ENCODE measurements at regions not wholly inside any gene's neighbourhood (a gene's known extent, or its start where the extent isn't known, plus 50 kb on each side); places are given as distances from the start of the nearest gene placed in this dataset.
"Not testable (repeated sequence)": the region's sequence is repeated elsewhere in the genome, so short reads cannot be mapped to it uniquely, and the experiment has no call there.

DNA sequence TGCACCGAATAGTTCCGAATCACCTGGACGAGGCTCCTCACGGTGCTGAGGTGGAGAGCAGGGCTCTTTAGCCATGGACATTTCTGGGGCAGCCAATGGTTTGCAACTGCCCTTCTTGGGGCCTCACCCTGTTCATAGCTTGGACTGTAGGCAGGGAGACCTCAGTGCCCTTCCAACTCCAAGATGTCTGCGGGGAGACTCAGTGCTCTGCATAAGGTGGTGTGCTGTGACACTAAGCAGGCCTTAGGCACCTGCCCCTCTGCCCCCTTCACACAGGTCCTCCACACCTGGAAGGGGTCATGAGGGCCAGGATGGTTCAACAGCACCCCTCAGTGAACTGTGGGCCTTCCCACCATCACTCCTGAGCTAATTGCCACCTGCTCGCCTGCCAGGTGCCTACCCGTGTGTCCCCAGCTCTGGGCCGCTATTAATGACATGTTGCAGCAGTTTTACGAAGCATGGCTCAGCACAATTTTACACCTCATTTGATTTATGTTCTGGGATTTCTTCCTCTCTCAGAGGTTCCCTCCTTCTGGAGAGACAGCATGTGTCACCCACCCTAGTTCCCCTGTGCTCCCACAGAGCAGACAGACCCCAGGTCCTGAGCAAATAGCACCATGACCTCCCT lies 101.2 kb upstream of the SMAD3 start:
- DNase-seq (ENCODE audit: low spot score): no peak

DNA sequence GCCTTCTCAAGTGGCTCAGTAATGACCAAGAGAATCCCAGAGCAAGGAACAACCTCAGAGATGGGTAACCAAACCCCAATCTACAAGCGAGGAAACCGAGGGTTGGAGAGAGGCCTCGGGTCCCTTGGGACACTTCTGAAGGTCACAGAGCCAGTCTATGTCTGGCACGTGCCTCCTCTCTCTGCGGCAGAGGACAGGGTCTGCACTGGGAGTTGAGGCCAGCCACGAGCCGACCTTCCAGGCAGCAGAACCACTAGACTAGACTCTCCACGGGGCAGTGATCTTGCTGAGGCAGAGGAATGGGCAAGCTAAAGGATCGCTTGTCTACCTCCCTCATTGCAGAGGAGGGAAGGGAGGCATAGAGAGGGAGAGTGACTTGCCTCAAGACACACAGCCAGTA lies 100.6 kb upstream of the SMAD3 start:
- DNase-seq (ENCODE audit: low spot score): no peak

DNA sequence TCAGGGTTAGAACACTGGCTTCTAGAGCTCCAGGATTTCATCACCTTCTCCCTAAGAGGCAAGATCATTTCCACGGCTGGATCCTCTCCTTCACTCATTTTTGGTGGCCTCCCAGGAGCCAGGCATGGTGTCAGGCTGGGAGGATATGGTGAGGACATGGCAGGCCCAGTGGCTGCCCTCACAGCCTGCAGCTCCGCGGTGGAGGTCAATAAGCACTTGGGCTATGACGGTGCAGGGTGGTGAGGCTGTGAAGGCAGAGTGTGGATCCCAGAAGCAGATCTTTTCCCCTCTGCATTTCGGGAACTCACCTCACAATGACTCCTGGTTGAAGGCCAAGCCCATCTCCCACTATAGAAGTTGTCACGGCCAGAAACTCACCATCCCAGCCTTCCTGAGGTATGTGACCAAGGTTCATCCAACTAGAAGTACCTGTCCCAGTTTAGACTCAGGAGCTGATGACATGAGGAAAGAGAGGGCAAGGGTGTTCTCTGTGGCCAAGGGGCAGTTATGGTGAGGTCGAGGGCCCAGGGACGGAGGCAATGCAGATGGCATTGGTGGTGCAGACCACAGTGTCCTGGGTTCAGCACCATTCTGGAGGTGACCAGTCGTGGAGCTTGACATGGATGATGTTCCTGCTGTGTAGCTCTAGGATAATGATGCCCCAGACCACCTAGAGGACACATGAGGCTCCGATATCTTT lies 100.1 kb upstream of the SMAD3 start:
- DNase-seq (ENCODE audit: low spot score): no peak

DNA sequence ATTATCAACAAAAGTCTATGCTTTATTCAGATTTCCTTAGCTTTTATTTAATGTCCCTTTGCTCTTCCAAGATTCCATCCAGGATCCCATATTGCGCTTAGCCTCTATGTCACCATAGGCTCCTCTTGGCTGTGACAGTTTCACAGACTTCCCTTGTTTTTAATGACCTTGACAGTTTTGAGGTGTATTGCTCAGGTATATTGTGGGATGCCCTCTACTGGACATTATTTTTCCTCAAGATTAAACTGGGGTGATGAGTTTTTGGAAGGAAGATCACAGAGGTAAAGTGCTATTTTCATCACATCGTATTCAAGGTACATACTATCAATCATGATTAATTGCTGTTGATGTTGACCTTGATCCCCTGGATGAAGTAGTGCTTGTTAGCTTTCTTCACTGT lies 99.1 kb upstream of the SMAD3 start:
- no peak for DNase-seq (ENCODE audit: low spot score)

DNA sequence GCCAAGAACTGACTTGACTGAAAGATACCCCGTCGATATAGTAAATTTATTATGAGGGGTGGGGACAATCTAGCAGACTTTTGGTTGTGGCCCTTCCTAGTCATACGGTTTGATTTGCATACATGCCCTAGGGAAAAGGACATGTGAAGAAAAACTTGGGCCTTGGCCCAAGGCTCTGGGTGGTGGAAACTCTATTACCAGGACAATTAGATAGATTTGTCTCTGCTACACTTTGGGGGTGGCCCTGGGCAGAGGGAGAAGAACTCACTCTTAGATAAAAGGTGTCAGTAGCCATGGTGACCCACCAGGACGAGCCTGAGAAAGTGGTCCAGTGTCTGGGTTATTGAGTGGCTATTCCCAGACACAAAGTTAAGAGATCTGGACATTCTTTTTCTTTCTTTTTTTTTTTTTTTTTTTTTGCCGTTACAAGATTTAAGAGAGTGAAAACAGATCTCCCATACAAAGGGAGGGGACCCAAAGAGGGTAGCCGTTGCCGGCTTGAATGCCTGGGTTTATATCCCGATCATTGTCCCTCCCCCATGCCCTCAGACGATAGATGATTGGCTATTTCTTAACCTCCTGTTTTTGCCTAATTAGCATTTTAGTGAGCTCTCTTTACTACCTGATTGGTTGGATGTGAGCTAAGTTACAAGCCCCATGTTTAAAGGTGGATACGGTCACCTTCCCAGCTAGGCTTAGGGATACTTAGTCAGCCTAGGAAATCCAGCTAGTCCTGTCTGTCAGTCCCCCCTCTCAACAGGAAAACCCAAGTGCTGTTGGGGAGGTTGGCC lies 96.4 kb upstream of the SMAD3 start:
- DNase-seq (ENCODE audit: low spot score): no peak

DNA sequence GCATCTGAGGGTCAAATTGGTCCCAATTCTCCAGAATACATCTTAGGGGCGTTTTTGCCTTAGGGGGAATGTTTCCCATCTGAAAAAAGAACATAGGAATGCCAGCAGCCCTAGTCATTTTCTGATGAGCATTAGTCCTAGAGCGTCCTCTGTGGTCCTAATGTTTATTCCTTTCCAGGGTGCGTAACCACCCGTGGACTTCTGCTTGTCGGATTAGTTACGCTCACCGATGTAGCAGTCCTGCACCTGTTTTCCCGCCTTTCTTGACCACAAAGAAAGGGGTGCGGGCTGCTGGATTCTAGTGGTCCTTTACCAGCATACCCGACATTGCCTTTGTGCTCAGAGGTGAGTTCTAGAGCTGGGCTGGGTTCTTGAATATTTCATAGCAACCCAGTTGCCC lies 91.3 kb upstream of the SMAD3 start:
- DNase-seq (ENCODE audit: low spot score): not testable (repeated sequence)

DNA sequence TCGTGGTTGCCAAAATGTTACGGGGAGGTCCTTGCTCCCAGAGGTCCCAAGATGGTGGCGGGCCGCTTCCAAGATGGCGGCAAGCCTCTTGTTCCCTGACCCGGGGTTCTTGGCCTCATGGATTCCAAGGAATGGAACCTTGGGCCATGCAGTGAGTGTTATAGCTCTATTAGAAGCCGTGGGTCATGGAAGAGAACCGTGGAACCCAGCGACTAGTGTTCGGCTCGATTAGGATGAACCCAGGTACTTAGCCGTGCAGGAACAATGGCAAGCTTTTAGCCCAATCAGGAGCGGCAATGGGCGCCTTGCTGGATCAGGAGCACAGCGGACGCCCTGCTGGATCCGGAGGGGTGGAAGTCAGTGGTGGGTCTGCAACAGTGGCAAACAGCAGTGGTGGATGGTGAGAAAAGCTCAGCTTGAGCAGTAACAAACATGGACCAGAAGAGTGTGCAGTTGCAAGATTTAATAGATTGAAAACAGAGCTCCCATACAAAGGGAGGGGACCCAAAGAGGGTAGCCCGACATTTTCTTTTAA lies 89.2 kb upstream of the SMAD3 start:
- DNase-seq (ENCODE audit: low spot score): not testable (repeated sequence)

DNA sequence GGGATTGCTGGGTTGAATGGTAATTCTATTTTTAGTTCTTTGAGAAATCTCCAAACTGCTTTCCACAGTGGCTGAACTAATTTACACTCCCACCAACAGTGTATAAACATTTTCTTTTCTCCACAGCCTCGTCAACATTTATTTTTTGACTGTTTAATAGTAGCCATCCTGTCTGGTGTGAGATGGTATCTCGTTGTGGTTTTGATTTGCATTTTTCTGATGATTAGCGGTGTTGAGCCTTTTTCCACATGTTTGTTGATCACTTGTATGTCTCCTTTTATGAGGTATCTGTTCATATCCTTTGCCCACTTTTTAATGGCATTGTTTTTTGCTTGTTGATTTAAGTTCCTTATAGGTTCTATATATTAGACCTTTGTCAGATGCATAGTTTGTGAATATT lies 85.1 kb upstream of the SMAD3 start:
- not testable (repeated sequence) for DNase-seq (ENCODE audit: low spot score)

DNA sequence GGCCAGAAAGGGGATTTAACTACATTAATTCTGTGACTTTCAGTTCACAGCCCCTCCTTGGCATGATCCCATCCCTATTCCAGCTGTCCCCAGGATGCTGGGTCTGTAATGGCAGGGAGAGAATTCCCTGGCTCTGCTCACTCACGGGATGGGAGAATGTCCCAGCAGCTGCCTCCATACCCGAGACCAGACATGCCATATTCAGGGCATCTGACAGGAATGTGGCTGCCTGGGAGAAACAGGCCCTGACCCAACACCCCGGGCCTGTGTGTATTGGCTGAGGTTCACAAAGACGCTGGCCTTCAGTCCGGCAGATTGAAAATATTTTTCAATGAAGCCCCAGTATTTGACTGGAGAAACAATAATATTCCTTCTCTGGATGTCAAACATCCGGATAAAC lies 83.6 kb upstream of the SMAD3 start:
- no peak for DNase-seq (ENCODE audit: low spot score)

DNA sequence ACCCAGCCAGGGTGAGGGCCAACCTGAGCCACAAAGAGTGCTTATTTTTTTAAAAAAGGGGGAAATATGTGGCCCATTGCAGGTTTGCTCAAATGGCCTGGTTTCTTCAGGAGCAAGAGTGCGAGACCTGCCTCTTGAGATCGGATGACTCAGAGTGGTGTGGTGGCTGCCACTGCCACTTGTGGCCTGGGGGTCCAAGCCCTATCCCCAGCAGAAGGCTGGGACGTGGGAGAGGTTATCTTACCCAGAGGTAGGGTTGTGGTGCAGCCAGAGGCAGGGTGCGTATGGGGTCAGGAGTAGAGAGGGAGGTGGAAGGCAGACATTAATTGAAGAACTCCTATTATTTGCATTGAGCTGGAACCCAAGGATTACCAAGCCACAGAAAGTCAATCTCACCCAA lies 83.2 kb upstream of the SMAD3 start:
- DNase-seq (ENCODE audit: low spot score): no peak

DNA sequence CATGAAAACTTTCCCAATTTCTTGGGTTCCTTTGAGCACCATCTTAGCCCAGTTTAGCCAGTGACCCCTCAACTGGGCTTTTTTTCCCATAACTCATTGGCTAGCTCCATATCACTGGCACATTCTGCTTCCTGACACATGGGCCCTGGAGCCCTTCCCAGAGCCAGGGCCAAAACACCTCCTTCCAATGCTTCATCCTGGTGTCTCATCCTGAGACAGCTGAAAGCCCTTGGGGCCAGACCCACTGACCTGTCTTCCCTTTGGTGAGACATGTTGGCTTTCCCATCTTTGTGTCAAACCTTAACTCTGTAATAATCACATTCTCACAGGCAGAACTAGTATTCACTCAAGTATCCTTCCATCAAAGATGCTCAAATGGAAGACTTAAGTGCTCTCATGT lies 82.6 kb upstream of the SMAD3 start:
- no peak for DNase-seq (ENCODE audit: low spot score)

DNA sequence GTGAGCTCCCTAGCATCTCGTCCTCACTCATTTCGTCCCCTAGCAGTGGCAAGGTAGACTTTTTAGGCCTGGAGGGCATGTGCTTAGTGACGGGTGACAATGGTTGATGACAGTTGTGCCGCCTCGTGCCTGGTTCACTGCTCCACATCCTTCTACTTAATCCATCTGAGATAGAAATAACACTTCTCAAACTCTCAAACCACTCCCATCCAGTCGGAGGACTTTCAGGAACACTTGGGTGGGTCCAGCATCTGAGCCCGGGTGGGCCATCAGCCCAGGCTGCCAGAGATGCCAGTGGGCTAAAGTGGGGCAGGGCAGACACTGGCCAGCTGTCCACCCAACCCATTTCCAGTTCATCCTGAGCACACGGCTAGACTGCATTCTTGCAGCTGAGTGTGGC lies 79.7 kb upstream of the SMAD3 start:
- DNase-seq (ENCODE audit: low spot score): no peak

DNA sequence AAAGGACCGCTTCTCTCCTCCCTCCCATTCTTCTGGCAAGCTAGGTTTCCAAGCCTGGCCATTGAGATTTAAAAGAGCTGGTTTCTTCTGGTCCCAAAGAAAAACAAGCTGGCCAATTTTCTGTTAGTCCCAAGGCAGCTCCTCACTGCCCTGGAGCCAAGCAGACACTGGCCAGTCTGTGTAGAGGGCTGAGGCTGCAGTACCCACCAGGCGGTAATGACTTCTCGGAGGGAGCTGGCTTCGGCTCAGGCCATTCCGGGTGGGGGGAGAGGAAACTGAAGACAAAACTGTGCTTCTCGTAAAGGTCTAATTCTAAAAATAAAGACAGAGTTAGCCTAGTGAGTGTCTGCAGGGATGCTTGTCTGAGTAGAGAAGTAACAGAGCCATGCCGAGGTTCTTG lies 78.5 kb upstream of the SMAD3 start:
- DNase-seq (ENCODE audit: low spot score): no peak

DNA sequence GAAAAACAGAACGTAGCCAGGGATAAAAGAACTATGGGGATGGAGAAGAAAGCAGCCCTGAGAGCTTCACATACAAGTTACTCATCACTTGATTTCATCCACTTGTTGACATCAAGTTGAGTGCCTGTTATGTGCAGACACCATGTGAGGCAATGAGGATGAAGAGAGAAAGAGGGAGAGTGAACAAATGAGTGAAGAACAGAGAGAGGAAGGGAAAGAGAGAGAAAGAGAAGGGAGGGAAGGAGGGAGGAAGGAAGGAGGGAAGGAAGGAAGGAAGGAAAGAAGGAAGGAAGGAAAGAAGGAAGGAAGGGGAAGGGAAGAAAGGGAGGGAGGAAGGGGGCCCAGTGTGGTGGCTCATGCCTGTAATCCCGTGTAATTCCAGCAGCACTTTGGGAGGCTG lies 72.3 kb upstream of the SMAD3 start:
- DNase-seq (ENCODE audit: low spot score): no peak

DNA sequence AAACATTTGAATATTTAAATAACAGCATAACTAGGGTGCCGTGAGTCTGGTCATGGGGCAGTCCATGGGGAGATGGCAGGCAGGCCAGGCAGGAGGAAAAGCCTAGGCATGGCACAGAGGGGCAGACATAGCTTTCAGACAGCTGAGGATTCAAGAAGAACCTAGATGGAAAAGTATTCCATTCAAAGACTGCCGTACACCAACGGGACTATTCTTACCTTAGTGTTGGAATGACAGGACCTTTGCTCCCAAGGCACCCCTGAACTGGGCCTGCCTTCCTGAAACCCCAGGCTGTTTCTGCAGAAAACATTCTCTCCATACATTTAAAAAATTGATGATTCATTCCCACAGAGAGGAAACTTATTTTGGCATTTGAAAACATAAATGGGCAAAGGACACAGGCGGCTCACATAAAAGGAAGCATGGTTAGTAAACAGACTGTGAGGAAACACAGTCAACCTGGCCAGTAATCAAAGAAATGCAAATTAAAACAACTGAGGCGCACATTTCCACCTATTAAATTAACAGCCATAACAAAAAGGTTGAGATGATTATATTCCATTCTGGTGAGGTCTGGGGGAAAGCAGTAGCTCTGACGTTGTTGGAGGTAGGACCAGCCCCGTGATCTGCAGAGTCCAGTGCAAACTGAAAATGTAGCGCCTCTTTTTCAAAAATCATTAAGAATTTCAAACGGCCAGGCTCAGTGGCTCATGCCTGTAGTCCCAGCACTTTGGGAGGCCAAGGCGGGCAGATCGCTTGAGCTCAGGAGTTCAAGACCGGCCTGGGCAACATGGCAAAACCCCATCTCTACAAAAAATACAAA lies 71.3 kb upstream of the SMAD3 start:
- DNase-seq (ENCODE audit: low spot score): no peak

DNA sequence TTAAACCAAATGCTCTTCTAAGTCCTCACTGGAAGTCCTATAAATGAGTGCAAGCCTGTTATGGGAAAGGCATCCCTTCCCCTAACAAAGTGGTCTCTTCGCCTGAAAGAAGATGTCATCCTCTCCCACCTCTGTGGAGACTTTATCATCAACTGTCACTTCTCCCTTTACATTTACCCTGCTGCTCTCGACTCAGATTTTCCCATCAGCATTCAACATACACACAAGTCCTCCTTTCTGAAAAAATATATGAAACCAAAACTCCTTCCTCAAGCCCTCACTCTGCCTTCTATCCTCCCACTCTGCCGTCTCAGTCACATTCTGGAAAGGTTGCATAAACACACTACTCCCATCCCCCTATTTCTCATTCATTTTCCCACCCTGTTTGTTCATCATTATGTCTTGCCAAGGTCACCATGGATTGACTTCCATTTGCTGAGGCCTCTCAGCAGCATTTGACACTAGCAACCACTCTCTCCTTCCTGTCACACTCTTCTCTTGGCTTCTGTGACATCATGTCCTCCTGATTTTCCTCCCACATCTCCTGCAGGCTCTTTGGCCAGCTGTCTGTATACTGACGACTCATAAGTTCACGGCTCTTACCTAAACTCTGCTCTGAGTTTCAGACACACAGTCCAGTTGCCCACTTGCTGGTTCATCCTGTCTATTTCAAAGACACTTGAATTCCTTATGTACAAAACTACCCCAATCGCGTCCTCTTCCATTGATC lies 70.3 kb upstream of the SMAD3 start:
- no peak for DNase-seq (ENCODE audit: low spot score)

DNA sequence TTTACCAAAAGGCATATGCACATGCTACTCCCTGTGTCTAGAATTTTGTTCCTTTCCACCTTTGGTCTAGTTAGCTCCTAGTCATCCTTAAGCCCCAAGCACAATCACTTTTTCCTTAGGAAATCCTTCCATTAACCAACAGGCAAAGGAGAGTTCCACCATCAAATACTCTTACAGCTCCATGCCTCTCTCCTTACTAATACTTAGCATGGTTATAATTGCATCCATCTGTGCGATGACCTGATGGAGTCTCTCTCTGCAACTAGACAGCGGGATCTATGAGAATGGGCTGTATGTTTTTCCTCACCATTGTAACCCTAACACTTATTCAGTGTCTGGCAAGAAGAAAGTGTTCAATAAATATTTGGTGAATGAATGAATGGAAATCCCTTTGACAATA lies 69.3 kb upstream of the SMAD3 start:
- DNase-seq (ENCODE audit: low spot score): no peak

DNA sequence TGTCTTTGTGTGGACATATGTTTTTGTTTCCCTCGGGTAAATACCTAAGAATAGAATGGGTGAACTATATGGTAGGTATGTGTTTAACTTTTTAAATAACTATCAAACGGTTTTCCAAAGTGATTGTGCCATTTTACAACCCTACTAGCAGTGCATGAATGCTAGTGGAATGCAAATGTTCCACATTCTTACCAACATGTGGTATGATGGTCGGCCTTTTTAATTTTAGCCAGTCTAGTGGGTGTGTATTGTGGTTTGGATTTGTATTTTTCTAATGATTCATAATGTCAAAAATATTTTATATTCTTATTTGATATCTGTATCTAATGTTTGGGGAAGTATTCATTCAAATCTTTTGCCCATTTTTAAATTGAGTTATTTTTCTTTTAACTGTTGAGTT lies 68.2 kb upstream of the SMAD3 start:
- DNase-seq (ENCODE audit: low spot score): no peak

DNA sequence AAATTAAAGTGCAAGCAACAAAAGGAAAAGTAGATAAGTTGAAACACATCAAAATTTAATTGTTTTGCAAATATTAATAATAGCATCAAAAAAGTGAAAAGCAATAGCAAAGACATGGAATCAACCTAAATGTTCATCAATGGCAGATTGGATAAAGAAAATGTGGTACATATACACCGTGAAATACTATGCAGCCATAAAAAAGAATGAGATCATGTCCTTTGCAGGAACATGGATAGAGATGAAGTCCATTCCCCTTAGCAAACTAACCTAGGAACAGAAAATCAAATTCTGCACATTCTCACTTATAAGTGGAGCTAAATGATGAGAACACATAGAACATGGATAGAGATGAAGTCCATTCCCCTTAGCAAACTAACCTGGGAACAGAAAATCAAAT lies 67.2 kb upstream of the SMAD3 start:
- DNase-seq (ENCODE audit: low spot score): not testable (repeated sequence)

DNA sequence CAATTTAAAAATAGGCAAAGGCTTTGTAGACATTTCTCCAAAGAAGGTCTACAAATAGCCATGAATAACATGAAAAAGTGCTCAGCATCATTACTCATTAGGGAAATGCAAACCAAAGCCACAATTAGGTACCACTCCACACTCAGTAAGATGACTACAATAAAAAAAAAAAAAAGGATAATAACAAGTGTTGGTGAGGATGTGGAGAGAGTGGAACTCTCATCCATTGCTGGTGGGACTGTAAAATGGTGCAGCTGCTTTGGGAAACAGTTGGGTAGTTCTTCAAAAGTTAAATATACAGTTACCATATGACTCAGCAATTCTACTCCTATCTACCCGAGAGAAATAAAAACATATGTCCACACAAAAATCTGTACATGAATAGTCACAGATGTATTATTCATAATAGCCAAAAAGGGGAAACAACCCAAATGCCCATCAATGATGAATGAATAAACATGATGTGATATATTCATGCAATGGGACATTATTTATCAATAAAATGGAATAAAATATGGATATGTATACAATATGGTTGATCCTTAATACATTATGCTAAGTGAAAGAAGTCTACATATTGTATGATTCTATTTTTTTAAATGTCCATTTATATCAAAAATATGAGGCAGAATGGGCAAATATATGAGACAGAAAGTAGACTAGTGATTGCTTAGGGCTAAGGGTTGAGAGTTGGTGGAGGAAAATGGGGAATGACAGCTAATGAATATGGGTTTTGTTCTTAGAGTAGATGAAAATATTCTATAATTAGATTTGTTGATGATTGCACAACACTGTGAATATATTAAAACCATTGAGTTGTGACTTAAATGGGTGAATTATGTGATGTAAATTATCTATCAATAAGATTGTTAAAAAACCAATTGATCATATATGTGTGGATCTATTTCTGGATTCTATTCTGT lies 66.1 kb upstream of the SMAD3 start:
- DNase-seq (ENCODE audit: low spot score): no peak

All from hematopoietic multipotent progenitor cell treated with erythropoietin and hydrocortisone succinate and interleukin-3 and kit ligand, for 17 days (in vitro differentiated cells).